GM12878 (cell line): ENCODE measurements at regions not wholly inside any gene's neighbourhood (a gene's known extent, or its start where the extent isn't known, plus 50 kb on each side); places are given as distances from the start of the nearest gene placed in this dataset.

Source experiments
- CTCF ChIP-seq, 3 experiments: IDR thresholded peaks in 2 of 3; conservative IDR thresholded peaks in 1 of 3; 2 replicates each; pipeline ENCODE4 v1.5.1; 2011; ENCODE audit warnings: low read depth in 3 of 3, low read length in 3 of 3, mild to moderate bottlenecking in 3 of 3, control low read depth in 2 of 3, moderate library complexity in 2 of 3, inconsistent platforms in 1 of 3, mixed read lengths in 1 of 3; ENCODE audit not compliant: control insufficient read depth in 2 of 3, insufficient read depth in 1 of 3; ENCODE audit errors: extremely low read depth in 1 of 3
- JUND ChIP-seq: IDR thresholded peaks from 2 replicates; pipeline ENCODE4 v1.6.1; 2012; ENCODE audit warnings: low read depth, mild to moderate bottlenecking, low read length, improper control_type of control experiment, moderate library complexity
- KAT2A ChIP-seq: conservative IDR thresholded peaks from 2 replicates; pipeline ENCODE4 v1.6.1; 2011; ENCODE audit warnings: low read depth, low read length; ENCODE audit not compliant: control insufficient read depth
- POLR2A ChIP-seq: IDR thresholded peaks from 2 replicates; pipeline ENCODE4 v1.6.1; 2011; ENCODE audit warnings: low read depth, mild to moderate bottlenecking, low read length
- RFX5 ChIP-seq: IDR thresholded peaks from 2 replicates; pipeline ENCODE4 v1.6.1; 2011; ENCODE audit warnings: low read depth, low read length, improper control_type of control experiment
- TF ChIP-seq, protein P1 (sequence below): fragments of 450-650 bp; IDR thresholded peaks from 2 replicates; pipeline ENCODE4 v1.6.1; 2017; ENCODE audit warnings: mild to moderate bottlenecking
- TF ChIP-seq, protein P2 (sequence below): IDR thresholded peaks from 2 replicates; pipeline ENCODE4 v1.6.1; 2012; ENCODE audit warnings: improper control_type of control experiment, low read depth, low read length; ENCODE audit not compliant: insufficient replicate concordance

DNA sequence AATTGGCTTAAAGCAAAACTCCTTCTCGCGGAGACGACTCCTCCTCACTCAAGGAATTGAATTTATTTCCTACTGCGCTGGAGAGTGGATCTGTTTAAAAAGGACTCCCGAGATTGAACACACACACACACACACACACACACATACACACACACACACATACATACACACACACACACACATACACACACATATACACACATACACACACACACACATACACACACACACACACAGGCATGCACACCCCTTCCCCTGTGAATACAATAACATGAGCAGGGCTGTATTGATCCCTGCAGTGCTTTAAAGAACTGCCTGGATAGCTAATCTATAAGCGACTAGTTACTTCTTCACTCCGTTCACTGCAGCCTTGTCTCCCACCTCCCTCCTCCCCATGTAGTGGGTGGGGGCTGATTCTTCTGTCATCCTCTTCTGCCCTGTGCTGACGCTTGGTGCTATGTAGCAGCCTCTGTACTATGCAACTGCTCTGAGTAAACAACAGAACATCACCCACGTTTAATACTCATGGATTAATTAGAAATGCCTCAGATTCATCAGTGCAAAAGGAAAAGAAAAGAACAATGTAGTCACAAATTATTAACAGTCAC is 549.0 kb downstream of the CDH26 start:
- TF ChIP-seq CTCF (IDR thresholded peaks at IDR 0.05 in 2 of 3, conservative IDR thresholded peaks at IDR 0.05 in 1 of 3; ENCODE audit: control insufficient read depth in 2 of 3, extremely low read depth in 1 of 3, insufficient read depth in 1 of 3, low read depth in 3 of 3, low read length in 3 of 3) (no peak), KAT2A (no peak), POLR2A (no peak), JUND (no peak), RFX5 (no peak)
- TF ChIP-seq, protein P1, sequence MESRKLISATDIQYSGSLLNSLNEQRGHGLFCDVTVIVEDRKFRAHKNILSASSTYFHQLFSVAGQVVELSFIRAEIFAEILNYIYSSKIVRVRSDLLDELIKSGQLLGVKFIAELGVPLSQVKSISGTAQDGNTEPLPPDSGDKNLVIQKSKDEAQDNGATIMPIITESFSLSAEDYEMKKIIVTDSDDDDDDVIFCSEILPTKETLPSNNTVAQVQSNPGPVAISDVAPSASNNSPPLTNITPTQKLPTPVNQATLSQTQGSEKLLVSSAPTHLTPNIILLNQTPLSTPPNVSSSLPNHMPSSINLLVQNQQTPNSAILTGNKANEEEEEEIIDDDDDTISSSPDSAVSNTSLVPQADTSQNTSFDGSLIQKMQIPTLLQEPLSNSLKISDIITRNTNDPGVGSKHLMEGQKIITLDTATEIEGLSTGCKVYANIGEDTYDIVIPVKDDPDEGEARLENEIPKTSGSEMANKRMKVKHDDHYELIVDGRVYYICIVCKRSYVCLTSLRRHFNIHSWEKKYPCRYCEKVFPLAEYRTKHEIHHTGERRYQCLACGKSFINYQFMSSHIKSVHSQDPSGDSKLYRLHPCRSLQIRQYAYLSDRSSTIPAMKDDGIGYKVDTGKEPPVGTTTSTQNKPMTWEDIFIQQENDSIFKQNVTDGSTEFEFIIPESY = no peak
- TF ChIP-seq, protein P2, sequence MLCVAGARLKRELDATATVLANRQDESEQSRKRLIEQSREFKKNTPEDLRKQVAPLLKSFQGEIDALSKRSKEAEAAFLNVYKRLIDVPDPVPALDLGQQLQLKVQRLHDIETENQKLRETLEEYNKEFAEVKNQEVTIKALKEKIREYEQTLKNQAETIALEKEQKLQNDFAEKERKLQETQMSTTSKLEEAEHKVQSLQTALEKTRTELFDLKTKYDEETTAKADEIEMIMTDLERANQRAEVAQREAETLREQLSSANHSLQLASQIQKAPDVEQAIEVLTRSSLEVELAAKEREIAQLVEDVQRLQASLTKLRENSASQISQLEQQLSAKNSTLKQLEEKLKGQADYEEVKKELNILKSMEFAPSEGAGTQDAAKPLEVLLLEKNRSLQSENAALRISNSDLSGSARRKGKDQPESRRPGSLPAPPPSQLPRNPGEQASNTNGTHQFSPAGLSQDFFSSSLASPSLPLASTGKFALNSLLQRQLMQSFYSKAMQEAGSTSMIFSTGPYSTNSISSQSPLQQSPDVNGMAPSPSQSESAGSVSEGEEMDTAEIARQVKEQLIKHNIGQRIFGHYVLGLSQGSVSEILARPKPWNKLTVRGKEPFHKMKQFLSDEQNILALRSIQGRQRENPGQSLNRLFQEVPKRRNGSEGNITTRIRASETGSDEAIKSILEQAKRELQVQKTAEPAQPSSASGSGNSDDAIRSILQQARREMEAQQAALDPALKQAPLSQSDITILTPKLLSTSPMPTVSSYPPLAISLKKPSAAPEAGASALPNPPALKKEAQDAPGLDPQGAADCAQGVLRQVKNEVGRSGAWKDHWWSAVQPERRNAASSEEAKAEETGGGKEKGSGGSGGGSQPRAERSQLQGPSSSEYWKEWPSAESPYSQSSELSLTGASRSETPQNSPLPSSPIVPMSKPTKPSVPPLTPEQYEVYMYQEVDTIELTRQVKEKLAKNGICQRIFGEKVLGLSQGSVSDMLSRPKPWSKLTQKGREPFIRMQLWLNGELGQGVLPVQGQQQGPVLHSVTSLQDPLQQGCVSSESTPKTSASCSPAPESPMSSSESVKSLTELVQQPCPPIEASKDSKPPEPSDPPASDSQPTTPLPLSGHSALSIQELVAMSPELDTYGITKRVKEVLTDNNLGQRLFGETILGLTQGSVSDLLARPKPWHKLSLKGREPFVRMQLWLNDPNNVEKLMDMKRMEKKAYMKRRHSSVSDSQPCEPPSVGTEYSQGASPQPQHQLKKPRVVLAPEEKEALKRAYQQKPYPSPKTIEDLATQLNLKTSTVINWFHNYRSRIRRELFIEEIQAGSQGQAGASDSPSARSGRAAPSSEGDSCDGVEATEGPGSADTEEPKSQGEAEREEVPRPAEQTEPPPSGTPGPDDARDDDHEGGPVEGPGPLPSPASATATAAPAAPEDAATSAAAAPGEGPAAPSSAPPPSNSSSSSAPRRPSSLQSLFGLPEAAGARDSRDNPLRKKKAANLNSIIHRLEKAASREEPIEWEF = no peak
